ENCODE measurements at regions not wholly inside any gene's neighbourhood (a gene's known extent, or its start where the extent isn't known, plus 50 kb on each side); places are given as distances from the start of the nearest gene placed in this dataset.

- DNase-seq = no peak
Observed at GRCh38 chr2:67213270-67213670, 183.9 kb upstream of the ETAA1 start.

DNA sequence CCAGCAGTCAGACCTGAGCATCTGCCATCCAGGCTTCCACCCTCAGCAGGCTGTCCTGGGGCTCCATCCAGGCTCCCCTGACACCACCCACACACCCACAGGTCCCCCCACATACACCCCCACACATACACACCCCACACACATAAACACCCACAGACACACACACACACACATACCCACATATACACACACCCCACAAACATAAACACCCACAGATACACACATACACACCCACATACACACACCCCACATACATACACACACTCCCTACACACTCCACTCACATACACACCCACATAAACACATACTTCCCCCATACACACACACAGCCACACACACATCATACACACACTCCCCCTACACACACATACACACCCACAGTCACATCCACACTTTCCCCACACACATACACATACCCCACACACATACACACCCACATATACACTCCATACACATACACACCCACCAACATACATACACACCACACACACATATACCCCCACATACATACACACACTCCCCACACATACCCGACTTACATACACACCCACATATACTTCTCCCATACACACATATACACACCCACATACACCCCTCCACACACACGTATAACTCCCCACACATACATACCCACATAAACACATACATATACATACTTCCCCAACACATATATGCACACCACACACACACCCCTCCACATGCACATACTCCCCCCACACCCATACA, 183.3 kb upstream of the ETAA1 start:
- DNase-seq = no peak

GRCh38 chr2:67214585-67215185, 182.4 kb upstream of the ETAA1 start:
- no peak for DNase-seq

- DNase-seq = peak; percentile 32
Observed at GRCh38 chr2:67215214-67216055, 181.7 kb upstream of the ETAA1 start.

- DNase-seq = no peak
Observed at GRCh38 chr2:67216103-67216502, 181.0 kb upstream of the ETAA1 start.

DNA sequence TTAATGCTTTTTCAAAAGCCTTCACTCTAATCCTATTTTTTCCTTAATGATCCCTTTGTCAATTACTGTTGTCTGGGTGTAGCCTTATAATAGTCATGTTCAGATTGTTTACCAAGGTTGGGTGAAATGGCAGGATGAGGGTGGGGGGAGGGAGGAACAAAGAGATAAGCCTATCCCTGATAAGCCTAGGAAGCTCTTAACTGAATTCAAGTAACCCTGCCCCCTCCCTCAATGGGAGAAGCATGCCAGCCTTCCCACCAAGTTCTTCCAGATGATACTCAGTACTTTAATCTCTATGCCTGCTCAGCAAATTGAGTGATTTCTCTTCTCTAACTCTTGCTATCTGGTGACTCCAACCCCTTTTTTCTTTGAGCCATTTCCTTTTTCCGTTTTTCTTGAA, 180.3 kb upstream of the ETAA1 start:
- no peak for DNase-seq

GRCh38 chr2:67217398-67217797, 179.7 kb upstream of the ETAA1 start:
- no peak for DNase-seq

- DNase-seq = no peak
Observed at GRCh38 chr2:67218056-67218455, 179.1 kb upstream of the ETAA1 start.

DNA sequence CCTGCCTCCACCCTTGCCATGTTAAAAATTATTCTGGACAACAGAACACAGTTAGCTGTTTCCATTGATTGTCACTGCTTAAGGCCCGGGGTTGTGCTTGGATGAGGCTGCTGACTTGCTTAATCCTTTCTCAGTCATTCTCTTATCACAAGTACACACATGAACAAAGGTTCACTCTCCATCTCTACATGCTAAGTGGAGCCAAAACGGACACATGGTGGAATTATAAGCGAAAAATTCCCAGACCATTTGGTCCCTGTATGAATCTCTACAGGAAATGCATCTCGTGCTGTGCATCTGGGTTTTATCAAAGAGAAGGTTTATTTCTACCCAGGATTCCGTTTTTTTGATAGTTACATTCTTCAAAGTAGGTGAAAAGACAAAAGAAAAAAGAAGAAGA, 177.5 kb upstream of the ETAA1 start:
- DNase-seq = no peak

DNA sequence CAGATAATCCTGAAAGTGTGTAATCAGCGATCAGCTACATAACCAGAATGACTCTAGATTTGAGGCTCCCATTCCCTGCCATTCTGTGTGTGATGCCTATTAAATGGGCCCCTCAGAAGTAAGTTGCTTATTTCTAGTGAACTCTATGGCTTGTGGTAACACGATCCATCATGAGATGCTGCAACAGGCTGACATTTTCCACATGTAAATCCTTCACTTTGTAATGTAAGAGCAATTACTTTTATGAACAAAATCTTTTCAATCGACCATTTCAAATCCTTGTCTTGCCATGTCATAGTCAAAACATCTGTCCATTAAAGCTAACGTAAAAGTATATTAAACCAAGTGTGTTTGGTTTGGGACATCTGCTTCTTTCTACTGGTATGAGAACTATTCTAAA, 175.9 kb upstream of the ETAA1 start:
- no peak for DNase-seq

DNA sequence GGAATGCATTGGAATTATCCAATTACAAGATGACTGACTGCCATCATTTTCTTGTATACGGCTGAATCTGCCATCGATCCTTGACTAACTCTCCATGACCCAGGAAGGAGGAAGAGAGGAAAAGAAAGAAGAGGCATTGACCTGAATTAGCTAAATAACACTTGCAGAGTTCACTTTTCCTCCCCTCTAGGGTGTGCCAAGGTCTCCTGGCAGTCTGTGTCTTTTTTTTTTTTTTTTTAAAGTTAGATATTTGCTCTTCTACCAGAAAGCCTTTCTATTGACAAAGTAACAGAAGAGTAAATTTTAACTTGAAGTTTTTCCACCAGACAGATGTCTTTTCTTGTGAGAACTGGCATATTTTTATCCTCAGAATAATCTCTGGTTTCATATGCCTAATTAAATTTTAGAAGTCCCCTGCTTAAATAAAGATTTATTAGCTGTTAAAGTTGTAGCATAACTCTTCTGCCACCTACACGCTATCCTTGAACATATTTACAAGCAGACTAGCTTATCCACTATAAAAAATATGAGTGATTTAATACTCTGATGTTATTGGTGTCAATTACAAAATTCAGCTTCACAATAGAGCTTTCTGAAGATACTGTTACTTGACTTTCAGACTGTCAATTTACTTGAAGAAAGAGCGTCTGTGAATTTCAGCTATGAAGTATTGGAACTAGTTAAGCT, 171.7 kb upstream of the ETAA1 start:
- DNase-seq = no peak

DNA sequence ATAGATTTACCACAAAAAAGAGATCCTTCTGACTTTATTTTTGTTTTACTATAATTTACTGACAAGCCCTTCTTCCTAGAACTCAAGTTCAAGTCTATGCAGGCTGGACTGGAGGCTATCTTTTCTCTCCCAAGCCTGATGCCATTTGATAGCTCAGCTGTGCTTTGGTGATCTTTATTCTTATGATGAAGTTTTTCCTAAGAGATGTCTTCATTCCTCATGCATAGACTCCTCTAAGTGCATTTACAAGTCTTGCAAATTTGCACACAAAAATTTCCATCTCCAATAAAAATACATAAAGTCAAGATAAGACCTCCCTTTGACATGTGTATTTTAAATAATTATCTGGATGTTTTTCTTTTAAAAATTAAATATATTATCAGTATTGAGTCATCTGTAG, 167.4 kb upstream of the ETAA1 start:
- no peak for DNase-seq

DNA sequence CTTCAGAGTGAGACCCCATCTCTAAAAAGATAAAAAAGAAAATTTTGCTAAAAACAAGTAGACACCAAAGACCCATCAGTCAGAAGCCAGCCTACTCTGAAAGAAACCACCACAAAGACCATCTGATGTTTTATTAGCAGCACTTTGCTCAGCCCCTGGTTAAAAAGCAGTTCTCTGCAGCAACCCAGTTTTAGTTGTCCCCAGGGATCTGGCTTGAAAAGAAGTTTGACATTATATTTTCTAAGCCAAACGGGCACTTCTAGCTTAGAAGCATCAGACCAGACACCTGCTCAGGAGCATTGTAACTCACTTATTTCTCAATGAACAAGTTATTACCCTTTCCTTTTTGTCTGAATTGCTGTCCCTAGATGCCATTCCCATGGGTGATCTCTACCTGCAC, 164.2 kb upstream of the ETAA1 start:
- no peak for DNase-seq

GRCh38 chr2:67234440-67234839, 162.7 kb upstream of the ETAA1 start:
- peak; percentile 8 for DNase-seq

DNA sequence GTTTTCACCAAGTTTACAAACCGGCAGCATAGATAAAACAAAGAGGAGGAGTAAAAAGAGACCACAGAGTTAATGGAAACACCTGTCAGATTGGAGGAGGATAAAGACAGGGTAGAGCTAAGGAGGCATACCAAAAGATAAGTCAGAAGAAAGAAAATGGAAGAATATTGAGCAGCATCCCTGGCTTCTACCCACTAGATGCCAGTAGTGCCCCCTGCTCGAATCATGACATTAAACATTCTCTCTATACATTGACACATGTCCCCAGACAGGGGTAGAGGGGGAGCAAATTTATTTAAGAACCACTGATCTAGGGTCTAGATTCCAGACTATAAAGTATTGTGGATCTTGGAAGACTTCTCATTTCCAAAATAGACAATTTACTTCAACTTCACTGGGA, 159.8 kb upstream of the ETAA1 start:
- no peak for DNase-seq

DNA sequence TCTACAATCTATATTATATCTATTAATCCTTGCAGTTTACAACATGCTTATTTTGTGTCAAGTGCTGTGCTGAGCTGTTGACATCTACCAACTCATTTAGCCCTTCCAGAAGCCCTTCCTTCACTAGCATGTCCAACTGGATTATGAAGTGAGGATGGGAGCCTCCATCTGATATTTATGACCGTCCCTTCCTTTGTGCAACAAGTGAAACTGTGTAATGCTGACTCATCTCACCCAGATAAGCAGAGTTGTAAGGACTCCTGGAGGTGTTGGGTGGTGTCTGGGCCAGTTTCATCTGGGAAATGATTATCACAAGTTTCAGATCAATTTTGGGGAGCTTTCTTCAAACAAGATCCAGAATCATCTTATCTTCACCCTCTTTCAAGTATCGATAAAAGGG, 156.6 kb upstream of the ETAA1 start:
- DNase-seq = peak; percentile 9

DNA sequence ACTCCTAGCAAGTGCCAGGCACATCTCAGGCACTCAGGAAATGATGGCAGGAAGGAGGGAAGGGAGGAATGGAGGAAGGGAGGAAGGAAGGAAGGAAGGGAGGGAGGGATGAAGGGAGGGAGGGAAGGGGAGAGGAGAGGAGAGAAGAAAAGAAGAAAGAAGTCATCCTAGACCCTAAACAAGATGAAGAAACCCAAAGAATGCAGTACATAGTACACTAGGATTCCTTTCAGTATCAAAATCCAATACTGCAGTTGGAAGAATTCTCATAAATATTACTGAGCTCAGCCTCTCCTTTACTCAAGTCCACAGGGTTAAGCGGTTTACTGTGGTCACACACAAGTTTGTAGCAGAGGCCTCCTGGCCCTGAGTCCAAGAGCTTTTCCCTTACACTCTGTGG, 155.7 kb upstream of the ETAA1 start:
- DNase-seq = no peak

DNA sequence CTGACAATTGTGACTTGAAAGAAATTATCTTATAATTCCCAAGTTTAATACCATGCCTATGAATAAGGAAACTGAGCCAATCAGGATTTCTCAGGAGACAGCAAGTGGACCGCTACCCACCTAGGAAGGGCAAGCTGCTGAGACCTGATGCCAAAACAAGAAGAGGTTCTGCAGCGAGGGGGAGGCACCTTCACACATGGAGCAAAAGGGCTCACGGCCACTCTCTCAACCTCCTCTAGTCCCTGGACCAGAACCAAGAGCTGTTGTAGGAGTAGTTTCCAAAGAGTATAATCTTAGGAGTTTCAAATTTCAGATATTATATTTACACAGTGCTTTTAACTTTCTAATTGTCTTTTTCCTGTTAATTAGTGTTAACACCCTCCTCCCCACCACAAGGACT, 154.7 kb upstream of the ETAA1 start:
- no peak for DNase-seq

GRCh38 chr2:67243919-67244318, 153.2 kb upstream of the ETAA1 start:
- no peak for DNase-seq

DNA sequence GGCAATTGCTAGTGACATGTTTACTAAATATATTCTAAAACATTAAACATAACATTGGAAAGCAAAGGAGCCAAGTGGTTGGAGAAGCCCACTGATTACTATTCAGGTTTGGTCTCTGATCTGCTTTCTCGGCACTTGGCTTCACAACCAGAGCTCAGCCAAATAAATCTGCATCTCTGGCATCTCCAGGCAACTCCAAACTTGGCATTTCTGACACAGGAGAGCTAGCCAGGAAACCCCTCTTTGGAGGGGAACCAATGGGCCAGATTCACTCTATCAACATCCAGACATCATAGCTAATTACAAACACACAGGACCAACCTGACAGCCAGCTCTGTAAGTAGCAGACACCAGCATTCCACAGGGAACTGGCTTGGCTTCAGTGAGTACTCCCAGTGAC, 150.3 kb upstream of the ETAA1 start:
- DNase-seq = no peak

- DNase-seq = no peak
Observed at GRCh38 chr2:67251741-67252140, 145.4 kb upstream of the ETAA1 start.

DNA sequence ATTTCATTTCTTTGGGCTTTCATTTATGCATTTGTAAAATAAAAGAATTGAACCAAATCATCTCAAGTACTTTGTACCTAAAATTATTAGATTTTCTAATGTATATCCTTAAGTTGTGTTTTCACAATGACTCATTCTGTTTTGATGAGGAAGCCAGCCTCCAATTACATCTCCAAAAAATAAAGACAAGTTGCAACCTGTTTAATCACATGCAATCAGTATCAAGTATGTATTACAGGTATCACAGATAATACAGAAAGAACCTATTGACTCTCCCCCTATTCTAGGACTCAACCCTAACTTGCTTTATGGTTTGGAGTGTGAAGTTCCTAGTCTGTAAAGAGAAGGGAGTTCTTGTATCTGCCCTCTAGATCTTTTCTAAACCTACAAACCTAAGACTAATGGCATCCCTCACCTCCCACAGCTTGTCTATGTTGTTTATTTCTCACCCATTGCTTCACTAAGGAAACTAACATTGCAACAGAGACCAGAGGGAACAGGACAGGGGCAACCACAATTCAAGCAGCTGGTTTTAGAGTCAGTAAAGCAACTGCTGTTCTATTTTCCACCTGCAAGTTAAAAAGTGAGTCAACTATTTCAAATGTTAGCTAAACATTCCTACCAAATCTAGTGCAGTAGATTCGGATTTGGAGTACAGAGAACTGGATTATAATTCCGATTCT, 141.1 kb upstream of the ETAA1 start:
- DNase-seq = no peak

DNA sequence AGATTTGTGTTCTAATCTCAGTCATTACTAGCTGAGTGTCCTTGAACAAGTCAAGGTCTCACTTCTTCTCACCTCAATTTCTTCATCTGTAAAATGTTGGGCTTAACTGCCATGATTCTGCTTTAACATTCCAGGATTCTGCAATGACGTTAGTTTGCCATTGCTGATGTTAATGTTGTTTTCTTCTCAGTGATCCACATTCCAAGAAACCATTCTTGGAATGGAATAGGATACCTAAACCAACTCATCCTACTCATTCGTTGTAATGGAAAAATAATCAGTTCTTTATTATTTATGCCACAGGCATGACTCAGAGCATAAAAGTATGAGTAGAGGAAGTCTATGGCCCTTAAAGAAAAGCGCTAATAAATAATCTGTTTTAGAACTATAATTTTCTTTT, 140.2 kb upstream of the ETAA1 start:
- no peak for DNase-seq
